Stimulated activated naive CD4-positive, alpha-beta T cell treated with Interleukin-2 at 50 U/mL for 16 hours (primary cell): ENCODE measurements at regions not wholly inside any gene's neighbourhood (a gene's known extent, or its start where the extent isn't known, plus 50 kb on each side); places are given as distances from the start of the nearest gene placed in this dataset.
"Not testable (repeated sequence)": the region's sequence is repeated elsewhere in the genome, so short reads cannot be mapped to it uniquely, and the experiment has no call there.

Experiments
- DNase-seq: peaks from one replicate; lab custom pipeline; 2025; lab: John Stamatoyannopoulos, UW

DNA sequence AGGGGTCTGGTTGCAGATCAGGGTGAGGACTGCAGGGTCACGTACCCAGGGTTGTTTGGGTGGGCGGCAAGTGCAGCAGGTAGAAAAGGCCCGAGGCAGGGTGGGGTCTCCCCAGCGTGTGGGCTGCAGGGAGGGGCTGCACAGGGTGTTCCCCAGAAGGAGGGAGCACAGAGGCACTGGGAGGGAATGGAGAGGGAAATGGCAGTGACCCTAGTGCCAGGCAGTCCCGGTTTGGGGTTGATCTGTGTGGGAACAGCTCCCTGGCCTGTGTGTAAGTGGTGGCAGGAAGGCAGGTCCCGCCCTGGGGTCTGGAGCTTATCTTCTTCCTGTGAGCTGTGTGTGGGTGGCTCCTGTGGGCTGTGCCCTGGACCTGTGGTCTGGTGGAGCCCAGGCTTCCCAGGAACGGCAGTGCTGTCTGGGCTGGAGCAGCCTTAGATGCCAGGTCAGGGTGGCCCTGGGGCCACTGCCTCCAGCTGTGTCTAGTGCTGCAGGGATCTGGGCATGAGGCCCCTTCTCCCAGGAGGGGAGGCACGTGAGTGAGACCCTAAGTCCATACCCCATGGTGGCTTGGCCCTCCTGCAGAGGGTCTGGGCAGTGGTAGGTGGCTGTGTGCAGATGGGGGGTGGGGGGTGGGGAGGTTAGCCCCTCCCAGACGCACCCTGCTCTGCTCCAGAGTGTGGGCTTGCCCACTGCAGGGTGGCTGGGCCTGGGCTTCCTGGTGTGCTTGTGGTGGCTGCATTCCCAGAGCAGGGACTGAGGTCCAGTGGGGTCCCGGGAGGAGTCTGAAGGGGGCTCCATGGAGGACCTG lies 363.5 kb downstream of the TMEM121 start:
- no peak for DNase-seq

DNA sequence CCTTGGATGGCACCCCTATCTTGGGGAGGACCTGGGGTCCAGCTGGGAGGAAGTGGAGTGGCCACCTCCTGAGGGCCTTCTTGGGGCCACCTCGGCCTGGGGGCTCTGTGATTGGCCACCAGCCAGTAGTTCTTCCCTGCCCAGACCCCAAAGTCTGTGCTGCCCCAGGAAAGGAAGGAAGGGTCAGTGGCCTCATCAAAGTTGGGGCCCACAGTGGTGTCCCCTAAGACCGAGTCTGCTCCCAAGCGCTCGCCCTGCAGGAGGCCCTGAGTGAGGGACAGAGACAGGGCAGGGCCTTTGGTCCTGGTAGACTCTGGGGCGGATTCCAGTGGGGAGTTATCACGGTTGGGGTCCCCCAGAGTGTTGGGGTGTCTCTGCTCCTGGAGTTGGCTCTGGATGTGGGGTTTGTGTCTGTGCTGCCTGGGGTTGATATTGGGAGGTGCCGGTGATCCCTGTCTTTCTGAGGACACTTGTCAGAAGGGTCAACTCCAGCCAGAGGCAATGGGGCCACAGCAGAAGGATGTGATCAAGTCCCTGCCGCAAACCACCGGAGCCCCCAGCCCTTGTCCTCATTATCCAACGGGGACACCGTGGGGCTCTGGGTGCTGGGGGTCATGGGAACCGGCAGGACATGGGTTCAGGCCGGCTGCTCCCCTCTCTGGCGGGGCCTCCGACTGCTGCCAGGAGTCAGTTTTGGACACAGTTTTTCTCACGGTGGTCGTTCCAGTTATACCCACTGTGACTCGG lies 364.3 kb downstream of the TMEM121 start:
- DNase-seq = no peak

DNA sequence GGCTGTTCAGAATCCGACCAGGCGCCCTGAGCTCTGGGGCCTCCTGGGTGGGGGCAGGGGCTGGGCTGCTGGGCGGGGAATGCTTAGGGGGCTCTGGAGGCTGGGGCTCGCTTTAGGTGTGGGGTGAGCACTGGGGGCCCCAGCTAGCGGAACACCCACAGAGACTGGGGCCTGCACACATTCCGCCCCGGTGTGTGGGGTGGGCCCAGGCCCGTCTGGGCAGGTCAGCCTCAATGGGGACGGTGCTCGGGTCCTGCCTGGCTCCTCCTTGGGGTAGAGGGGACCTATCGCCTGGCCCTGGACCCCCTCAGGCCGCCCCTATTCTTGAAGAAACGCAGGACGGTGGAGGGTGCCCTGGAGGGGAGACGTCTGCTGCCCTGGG lies 364.8 kb downstream of the TMEM121 start:
- no peak for DNase-seq

DNA sequence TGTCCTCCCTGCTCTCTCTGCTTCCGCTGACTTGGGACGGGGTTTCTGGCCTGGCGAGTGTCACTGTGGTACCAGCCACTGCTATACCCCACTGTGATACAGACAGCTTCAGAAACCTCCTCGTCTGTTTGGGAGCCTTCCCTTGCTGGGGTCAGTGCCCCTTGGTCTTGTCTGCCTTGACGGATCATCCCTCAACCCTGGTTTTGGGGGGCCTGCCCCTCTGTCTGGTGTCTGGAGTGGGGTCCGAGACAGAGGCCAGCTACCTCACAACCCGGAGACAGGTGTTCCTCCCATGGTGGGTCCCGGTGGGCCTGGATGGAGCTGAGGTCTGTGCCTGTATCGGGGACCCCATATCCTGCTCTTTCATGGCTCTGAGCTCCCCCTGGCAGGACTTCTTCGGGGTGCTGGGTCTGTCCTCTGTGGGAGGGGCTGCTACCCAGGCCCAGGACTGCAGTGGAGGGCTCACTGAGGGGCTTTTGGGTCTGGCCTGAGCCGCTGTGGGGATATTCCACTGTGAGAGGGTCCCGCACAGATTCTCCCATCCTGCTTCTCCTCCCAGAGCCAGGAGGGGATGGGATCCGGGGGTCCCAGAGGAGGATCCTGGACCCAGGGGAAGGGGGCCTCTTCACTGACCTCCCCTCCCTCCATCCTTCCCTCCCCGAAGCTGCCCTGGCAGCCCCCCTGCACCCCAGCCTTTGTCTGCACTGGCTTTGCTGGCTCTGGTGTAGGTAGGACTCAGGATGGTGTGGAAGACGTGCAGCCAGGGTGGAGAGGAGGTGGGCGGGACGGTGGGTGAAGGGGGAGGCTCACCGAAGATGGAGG lies 365.5 kb downstream of the TMEM121 start:
- no peak for DNase-seq

DNA sequence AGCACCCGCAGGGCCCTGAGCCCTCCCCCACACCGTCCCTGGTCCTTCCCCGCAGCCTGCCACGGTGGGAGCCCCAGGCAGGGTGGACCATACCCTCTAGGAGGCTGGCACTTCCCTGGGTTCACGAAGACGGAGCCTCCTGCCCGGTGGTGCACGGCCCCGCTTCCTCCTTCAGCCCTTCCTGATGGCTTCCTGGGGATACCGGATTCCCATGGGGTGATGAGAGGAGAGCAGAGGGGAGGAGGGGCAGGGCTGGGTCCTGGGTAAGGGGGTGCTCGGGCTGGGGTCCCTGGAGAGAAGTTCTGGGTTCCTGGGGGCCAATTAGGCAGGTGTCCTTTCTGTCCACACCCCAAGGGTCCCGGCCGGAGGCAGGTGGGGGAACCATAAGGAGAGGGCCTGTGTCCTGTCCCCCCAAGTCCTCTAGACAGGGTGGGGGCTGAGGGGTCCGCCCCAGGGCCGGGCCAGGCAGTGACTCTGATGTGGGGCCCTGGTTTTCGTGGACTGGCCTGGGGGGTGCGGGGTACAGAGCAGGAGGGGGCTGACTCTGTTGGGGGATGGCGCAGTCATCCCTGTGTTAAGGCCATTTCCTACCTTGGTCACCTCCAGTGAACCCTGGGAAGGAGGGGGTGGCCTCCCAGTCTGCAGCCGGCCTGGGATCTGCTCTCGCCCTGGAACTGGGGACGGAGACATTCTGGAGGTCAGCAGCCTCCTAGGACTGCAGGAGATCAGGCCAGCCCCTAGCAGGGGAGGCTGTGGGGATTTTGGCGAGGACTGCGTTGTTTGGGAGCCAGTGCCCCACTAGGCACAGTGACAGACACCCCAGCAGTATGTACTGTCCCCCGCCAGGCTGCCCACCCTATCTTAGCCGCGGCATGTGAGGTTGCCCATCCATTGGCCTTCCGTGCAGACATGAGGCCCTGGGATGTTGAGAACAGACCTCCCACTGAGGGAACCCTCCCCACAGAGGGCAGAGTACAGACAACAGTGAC lies 366.4 kb downstream of the TMEM121 start:
- not testable (repeated sequence) for DNase-seq

GRCh38 chr14:105893686-105894085 lies 367.3 kb downstream of the TMEM121 start:
- DNase-seq = not testable (repeated sequence)

GRCh38 chr14:105894125-105894977 lies 368.0 kb downstream of the TMEM121 start:
- DNase-seq = no peak

DNA sequence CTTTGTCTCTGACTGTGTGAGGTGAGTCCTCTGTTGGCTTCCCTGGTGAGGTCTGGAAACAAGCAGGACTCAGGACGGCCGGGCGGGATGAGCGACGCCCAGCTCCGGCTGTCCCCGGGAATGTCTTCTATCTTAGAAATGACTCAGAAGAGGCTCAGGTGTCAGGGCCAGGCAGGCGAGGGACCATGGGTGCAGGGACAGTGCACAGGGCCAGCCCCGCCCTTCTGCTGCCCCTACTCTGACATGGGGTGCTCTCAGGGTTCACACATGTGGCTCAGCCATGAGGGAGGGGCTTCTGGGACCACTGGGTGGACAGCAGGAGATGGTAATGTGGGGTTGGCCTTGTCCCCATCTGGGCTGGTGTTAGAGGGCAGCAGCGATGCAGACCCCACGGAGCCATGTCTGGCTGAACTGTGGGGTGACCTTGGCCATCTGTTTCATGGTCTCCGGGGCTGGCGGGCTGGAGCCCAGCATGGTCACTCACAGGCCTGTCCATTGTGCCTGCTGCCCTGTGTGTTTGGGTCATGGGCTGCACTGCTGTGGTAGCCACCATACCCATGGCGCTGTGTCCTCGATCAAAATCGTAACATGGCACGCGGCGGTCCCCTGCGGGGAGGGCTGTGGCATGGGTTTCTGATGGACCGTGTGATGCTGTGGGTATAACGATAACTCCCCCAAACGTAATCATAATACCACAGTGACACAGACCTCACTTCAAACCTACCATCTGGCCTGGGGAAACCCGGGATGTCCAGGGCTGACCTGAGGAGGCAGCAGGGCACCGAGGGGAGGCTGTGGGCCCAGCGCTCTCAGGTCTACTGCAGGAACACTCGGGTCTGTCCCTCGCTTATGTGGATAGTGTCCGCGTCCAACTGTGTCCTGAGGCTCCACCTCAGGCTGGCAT lies 368.8 kb downstream of the TMEM121 start:
- DNase-seq = no peak

DNA sequence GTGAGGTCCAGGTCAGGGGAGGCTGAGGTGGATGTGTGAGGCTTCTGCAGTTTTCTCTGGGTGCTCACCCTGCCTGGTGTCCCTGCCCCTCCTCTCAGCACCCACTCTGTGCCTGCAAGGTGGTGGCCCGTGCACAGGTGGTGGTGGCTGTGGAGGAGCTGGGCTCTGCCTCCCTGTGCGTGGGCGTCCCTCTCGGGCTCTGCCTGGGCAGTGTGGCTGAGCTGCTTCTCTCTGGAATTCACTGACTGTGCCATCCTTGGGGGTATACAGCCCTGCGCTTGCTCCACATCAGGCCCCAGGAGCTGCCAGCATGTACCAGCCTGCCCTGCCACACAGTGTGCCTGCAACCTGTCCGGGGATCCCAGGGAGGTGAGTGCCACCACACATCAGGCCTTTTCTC lies 369.8 kb downstream of the TMEM121 start:
- DNase-seq = not testable (repeated sequence)

- DNase-seq = not testable (repeated sequence)
Measured at GRCh38 chr14:105896961-105897724, 370.8 kb downstream of the TMEM121 start.

- DNase-seq = no peak
Measured at GRCh38 chr14:105897725-105898113, 371.3 kb downstream of the TMEM121 start.

- no peak for DNase-seq
Measured at GRCh38 chr14:105898482-105899010, 372.2 kb downstream of the TMEM121 start.

DNA sequence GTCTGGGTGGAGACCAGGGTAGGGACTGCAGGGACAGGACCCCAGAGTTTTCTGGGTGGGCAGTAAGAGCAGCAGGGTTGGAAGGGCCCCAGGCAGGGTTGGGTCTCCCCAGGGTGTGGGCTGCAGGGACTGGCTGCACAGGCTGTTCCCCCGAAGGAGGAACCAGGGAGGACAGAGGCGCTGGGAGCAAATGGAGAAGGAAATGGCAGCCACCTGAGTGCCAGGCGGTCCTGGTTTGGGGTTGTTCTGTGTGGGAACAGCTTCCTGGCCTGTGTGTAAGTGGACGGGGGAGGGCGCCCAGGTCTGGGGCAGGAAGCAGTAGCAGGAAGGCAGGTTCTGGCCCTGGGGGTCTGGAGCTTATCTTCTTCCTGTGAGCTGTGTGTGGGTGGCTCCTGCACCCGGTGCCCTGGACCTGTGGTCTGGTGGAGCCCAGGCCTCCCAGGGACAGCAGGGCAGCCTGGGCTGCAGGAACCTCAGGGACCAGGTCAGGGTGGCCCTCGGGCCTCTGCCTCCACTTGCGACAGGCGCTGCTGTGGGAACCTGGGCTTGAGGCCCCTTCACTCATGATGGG lies 372.8 kb downstream of the TMEM121 start:
- DNase-seq = no peak

GRCh38 chr14:105899657-105900397 lies 373.4 kb downstream of the TMEM121 start:
- DNase-seq = no peak

- no peak for DNase-seq
Measured at GRCh38 chr14:105900398-105901160, 374.2 kb downstream of the TMEM121 start.

- no peak for DNase-seq
Measured at GRCh38 chr14:105901226-105901625, 374.8 kb downstream of the TMEM121 start.
